ENCODE measurements at regions not wholly inside any gene's neighbourhood (a gene's known extent, or its start where the extent isn't known, plus 50 kb on each side); places are given as distances from the start of the nearest gene placed in this dataset.

GRCh38 chr11:70769521-70769920 is 371.2 kb downstream of the CTTN start:
- no peak for TF ChIP-seq CTCF (IDR thresholded peaks at IDR 0.05; ENCODE audit: insufficient read depth, low read length, poor library complexity, severe bottlenecking)
- no peak for TF ChIP-seq EZH2phosphoT487 (conservative IDR thresholded peaks at IDR 0.05; ENCODE audit: low read length)
